Peyer's patch (tissue), 4 donors: ENCODE measurements at regions not wholly inside any gene's neighbourhood (a gene's known extent, or its start where the extent isn't known, plus 50 kb on each side); places are given as distances from the start of the nearest gene placed in this dataset.
"Not testable (repeated sequence)": the region's sequence is repeated elsewhere in the genome, so short reads cannot be mapped to it uniquely, and the experiment has no call there.

Experiments
- POLR2A ChIP-seq, 2 donors: fragments of 450-650 bp; IDR thresholded peaks; one replicate each; pipeline ENCODE4 v1.5.1; 2017; ENCODE audit warnings: antibody characterized with exemption in 2 of 2, mild to moderate bottlenecking in 2 of 2, moderate library complexity in 2 of 2
- TF ChIP-seq, protein P1 (sequence below), 6 experiments: fragments of 450-650 bp in 4 of 6; fragments of 200-600 bp in 2 of 6; sonication (generic) in 1 of 6; IDR thresholded peaks; one replicate each; pipeline ENCODE4 v1.5.1; 2017 to 2019; ENCODE audit warnings: antibody characterized with exemption in 6 of 6, mild to moderate bottlenecking in 3 of 6, moderate library complexity in 1 of 6

DNA sequence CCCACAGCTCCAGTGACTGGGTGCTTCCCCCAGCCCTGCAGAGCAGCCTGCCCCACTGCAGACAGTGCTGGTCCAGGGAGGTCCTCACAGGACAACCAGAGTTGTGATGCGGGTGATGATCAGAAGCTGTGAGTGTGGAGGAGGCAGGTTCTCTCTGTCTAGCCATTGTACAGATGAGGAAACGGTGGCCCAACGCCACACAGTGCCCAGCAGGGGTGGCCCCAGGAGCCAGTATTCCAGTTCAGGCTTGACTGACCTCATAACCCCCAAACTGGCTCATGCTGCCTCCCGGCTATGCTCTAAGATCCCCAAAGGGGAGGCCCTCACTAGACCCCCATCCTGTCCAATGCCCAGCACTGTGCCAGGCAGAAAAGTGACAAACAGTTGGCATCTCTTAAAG is 147.1 kb upstream of the MAMLD1 start:
- TF ChIP-seq, protein P1, sequence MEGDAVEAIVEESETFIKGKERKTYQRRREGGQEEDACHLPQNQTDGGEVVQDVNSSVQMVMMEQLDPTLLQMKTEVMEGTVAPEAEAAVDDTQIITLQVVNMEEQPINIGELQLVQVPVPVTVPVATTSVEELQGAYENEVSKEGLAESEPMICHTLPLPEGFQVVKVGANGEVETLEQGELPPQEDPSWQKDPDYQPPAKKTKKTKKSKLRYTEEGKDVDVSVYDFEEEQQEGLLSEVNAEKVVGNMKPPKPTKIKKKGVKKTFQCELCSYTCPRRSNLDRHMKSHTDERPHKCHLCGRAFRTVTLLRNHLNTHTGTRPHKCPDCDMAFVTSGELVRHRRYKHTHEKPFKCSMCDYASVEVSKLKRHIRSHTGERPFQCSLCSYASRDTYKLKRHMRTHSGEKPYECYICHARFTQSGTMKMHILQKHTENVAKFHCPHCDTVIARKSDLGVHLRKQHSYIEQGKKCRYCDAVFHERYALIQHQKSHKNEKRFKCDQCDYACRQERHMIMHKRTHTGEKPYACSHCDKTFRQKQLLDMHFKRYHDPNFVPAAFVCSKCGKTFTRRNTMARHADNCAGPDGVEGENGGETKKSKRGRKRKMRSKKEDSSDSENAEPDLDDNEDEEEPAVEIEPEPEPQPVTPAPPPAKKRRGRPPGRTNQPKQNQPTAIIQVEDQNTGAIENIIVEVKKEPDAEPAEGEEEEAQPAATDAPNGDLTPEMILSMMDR (IDR thresholded peaks at IDR 0.05), result not testable (repeated sequence)
- not testable (repeated sequence) for TF ChIP-seq POLR2A (IDR thresholded peaks at IDR 0.05)
